NOMO-1 treated with dmso at 0.1 percent for 144 hours (cell line): ENCODE measurements at regions not wholly inside any gene's neighbourhood (a gene's known extent, or its start where the extent isn't known, plus 50 kb on each side); places are given as distances from the start of the nearest gene placed in this dataset.
A peak's percentile ranks its signal among the peaks of the same experiment; 100 is the strongest.
"Not testable (repeated sequence)": the region's sequence is repeated elsewhere in the genome, so short reads cannot be mapped to it uniquely, and the experiment has no call there.

ENCODE experiments used
- DNase-seq: peaks from one replicate; lab custom pipeline; 2025; ENCODE audit not compliant: unreplicated experiment; lab: John Stamatoyannopoulos, UW

DNA sequence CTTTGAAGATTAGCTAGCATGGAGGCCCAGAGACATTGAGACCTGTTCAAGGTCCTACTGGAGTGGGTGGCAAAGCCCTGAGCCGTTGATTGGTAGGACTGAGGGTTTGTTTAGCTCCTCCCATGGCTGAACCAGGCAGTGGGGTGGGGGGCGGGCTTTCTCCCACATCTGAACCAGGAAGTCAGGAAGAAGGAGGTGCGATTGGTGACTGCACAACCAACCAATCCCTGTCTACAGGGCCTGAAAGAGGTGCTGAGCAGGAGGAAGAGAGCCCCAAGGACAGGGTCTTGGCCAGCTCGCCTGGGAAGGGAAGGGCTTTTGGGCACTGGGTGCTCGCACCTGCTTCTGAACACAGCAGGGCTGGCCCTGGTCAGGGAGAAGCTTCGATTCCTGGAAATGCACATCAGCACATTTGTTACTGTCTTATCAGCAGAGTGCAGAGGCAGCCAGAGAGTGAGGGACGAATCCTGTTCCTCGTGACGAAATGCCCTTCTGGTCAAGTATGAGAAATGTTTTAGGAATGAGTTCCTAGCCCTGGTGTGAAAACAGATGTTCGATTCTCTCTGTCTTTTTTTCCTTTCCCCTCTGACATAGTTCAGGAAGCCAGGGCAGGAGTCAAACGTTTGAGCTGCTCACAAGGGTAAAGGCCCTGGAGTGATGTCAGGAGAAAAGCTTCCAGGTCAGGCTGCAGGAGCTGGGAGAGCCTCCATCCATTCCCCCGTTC is 294.8 kb upstream of the KLF4 start:
- no peak for DNase-seq

DNA sequence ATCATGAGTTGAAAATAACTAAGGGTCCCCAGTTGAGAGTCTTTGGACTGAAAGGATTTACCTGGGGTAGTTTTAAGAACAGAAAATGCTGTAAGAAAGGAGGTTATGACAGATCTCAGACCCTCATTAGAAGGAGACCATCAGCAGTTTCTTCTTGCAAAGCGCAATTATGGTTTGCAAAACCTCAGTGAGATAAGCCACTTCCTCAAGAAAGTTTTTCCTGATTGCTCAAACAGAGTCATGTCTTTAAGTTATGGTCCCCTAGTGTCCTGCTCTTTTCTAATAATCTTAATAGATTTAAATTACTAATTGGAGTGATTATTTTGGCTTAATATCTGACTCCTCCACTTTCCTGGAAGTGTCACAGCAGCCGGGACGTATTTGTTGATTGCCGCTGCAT is 293.2 kb upstream of the KLF4 start:
- DNase-seq, result peak; percentile 67

DNA sequence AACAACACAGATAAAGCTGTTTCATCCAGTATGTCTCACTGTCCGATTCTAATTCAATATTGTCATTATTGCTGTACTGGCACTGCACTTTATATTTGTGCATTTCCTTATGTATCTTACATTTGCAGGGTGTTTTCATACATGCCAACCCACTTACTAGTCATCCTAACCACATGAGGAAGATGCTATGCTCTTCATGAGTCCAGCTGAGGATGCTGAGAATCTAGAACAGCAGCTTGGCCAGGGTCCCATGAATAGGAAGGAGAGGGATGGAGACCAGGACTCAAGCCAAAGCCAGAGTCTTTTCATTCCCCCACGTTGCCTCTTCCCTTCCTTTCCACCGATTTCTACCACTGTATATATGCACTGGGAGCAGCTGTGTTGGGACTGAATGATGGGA is 292.8 kb upstream of the KLF4 start:
- no peak for DNase-seq

DNA sequence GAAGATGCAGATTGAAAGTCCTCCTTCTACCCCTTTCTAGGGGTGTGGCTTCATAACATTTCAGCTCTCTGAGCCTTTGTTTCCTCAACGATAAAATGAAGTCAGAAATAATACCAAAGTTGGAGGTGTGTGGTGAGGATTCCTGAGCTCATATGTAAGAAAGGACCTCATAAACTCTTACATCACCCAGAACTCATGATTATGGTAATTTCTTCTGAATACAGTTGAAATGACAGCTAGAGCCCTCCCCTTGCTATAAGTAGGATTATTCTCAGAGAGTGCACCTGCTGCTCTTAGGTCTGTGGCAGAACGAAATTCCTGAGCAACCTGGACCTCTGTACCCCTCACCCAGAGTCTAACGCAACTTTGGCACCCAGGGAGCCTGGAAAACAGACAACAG is 291.4 kb upstream of the KLF4 start:
- DNase-seq, result no peak

DNA sequence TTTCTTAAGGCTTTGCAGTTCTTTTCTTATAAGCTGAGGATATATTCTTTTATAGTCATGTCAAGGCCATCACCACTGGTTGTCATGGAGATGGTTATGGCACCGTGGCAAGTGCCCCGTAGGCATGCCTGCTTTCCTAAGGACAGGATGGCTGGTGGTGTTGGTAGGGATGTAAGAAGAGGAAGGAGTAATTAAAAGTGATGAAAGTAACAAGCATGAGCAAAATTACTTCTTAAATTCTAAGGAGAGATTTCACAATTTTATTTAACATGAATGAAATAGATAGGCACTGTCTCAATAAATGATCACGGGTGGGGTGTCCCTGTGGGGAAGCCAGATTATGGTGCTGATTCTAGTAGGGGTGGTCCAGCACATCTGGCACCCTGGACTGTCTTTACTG is 290.2 kb upstream of the KLF4 start:
- peak; percentile 42 for DNase-seq

DNA sequence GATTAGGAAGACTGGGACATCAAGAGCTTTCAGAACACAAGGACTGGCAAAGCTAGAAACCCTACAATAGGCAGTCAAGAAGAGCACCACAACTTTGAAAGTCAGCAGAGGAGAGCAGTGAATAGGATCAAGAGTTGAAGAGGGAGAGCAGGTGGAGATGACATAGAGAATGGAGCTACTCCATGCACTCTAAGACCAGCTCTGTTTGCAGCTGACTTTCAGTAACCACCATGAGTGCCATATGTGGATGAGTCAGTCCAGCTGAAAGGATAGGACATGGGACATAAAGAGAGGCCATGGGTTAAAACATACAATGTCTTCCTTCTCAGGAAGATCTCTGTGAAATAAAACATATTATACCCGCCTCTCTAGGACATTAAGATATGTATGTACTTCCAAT is 289.1 kb upstream of the KLF4 start:
- DNase-seq, result no peak

DNA sequence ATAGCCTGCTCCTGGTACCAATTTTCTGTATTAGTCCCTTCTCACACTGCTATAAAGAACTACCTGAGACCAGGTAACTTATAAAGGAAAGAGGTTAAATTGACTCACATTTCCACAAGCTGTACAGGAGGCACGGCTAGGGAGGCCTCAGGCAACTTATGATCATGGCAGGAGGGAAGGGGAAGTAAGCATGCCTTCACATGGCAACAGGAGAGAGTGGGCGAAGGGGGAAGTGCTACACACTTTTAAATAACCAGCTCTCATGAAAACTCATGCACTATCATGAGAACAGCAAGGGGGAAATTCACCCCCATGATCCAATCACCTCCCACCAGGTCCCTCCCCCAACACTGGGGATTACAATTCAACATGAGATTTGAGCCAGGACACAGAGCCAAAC is 284.5 kb upstream of the KLF4 start:
- peak; percentile 62 for DNase-seq

DNA sequence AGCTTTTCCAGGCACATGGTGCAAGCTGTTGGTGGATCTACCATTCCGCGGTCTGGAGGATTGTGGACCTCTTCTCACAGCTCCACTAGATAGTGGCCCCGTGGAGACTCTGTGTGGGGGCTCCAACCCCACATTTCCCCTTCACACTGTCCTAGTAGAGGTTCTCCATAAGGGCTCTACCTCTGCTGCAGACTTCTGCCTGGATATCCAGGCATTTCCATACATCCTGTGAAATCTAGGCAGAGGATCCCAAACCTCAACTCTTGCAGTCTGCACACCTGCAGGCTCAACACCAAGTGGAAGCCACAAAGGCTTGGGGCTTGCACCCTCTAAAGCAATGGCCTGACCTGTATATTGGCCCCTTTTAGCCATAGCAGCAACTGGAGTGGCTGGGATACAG is 283.4 kb upstream of the KLF4 start:
- no peak for DNase-seq

DNA sequence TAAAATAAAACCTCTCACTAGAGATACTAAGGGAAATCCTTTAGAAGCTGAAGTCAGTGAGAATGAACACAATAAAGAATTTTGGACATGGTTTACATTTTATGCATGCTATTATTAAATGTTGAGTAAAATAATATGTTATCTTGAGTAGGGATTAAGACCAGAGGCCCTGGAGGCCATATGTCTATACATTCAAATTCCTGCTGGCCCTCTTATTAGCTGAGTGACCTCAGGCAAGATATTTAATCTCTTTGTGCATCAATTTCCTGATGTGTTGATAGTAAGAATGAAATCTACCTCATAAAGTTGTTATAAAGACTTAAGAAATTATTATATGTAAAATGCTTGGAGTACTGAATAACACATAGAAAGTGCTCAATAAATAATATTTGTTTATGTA is 281.1 kb upstream of the KLF4 start:
- DNase-seq, result no peak

DNA sequence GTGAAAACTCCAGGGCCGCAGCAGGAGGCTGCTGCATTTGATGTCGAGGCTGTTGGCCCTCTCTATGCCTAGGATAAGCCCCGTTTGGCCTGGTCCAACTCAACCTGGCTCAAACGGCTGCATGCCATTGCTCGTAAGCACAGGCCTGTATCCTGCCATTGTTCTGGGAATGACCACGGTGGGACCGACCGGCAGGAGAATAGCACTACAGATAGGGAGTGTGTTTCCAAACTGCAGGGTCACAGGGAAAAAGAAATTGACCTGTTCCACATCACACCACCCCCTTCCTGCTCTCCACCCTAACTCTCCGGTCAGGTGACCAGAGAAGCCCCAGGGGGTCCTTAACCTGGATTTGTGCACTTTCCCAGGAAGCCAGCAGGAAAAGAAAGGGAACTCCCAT is 278.7 kb upstream of the KLF4 start:
- DNase-seq, result no peak

DNA sequence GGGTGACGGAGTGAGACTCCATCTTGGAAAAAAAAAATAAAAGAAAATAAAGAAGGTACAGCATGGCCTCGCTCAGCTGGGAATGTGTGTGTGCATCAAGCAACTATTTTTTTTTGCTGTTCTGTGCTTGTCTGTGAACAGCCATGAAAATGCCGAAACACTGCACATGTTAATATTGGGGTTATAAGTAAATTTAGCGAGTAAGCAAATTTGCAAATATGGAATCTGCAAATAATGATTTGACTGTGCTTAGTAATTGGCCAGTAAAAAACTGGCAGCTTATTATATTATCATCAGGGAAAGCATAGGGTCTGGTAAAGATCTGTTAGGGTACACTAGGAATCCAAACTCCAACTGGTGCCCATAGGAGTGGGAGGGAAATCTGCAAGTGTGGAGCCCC is 278.1 kb upstream of the KLF4 start:
- DNase-seq, result no peak

DNA sequence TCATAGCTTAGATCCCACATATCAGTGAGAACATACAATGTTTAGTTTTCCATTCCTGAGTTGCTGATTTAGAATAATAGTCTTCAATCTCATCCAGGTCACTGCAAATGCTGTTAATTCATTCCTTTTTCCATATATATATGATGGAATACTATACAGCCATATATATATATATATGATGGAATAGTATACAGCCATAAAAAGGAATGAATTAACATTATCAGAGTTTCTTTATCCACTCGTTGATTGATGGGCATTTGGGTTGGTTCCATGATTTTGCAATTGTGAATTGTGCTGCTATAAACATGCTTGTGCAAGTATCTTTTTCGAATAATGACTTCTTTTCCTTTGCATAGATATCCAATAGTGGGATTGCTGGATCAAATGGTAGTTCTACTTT is 273.9 kb upstream of the KLF4 start:
- DNase-seq, result not testable (repeated sequence)

DNA sequence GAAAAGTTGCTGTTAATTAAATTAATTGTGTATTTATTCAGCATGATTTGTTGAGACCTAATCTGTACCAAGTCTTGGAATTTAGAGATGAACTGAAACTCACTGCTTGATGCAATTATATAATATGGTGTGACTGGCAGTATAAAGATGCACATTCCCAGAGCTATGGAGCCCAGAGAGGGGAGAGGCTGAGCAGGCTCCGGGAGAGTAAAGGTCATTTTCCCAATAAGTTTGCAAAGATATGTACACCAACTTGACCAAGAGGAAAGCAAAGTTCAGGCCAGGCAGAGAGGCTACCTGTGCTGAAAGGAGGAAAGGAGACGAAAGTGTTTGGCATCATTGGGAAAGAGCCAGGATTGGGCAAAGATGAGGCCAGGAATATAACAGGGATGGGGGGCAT is 271.7 kb upstream of the KLF4 start:
- DNase-seq, result no peak

DNA sequence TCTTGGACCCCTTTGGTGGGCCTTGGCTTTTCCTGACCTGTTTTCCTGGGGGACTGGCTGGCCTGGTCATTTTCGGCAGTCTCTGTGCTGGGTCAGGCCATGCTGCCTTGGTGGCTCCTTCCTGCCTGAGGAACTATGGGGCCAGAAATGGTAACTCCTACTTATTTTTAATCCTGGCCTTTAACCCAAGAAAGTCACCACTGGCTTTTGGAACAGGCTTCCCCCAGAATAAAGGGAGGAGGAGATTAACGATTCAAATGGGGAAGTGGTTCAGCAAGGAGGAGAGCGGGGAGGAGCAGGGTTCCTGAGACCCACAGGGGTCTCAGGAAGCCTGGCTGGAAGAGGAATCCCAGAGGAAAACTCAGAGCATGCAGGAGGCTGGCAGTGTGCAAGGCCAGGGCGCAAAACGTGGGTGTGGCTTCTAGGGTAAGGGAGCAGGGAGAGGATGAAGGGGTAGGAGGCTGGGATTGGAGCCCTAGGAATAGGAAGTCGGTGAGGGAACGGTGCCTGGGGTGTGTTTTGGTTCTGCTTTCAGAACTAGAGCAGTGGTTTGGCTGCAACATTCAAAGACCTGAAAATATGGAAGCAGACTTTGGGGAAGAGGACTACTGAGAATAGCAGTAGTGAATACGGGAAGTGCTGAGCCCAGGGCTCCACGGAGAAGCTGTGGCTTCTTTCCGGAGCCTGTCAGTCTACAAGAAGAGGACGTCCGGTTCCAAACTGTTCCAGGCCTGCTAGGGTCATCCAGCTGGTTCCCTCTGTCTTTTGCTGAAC is 271.1 kb upstream of the KLF4 start:
- peak; percentile 97 for DNase-seq

DNA sequence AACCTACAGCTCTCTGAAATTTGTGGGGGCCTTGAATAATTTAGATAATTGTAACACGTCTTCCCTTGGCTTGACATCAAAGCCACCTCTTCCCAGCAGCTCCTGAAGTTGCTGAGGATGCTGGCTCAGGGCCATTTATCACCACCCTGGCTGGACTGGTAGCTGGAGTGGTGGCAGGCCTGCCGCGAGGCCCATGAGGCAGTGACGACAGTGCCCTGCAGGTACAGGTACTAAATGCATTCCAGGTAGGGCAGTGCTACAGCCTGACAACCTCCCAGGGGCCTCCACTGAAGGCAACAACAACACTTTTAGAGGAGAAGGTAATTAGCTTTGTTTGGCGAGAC is 270.2 kb upstream of the KLF4 start:
- no peak for DNase-seq

DNA sequence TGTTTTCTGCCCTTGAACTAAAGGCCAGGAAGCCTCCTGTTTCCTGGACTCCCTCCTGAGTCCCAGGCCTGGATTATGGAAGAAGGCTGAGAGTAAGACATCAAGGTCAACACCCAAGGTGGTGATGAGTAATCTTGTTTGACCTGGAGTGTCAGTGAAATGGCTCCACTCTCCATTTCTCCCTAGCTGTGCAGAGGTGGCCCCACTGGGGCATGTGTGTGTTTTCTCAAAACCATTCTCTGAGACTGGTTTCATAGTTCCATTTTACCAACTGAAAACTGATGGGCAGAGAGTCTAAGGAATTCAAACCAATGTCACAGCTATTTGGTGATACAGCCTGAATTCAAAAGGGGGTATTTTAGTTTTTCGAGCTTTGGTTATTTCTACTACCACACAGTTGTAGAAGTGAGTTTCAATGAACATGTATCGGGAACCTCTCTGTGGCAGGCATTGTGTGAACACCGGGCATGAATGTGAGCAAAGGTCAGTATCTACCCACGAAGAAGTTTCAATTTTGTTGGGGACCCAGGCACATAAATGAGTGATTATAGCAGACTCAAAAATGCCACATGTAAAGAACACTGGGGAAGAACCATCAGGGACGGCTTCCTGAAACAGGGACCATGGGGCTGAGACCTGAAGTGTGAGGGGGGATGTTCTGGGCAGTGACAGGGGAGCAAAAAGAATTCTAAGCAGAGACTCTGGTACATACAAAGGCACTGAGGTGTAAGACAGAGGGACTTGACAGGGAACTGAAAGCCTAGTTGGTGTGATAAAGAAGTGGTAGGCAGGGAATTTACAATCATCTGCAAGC is 269.6 kb upstream of the KLF4 start:
- no peak for DNase-seq

DNA sequence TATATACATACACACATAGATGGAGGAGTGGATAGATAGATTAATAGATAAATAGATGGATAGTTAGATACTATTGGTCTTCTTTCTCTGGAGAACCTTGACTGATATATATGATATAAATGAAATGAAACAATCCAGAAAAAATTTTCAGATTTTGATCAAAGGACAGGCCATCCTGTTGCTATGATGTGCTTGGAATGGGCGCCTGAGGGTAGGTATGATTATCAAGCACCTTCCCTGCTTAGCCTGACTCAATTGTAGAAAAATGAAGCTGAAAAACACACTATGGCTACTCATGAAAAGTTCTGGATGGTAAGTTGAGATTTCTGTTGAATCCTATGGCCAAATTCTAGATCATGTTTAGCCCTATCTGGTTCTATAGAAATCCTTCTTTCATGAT is 266.5 kb upstream of the KLF4 start:
- no peak for DNase-seq

DNA sequence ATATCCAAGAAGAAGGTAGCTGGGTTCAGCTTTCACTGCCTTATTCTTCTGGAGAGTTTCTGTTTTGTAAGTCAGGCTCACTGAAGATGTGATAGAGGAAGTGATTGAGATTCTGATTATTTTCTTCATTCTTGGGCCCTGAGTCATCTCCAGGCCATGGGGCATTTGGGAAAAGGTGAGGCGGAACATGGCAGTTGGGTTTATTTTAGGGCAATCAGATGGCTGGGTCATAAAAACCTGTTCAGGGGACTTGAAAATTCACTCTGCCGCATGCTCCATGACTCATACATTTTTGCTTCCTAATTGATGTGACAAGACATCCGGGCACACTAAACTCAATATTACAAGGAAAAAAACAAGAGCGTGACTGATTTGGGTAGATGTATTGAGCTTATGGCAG is 265.7 kb upstream of the KLF4 start:
- peak; percentile 64 for DNase-seq

DNA sequence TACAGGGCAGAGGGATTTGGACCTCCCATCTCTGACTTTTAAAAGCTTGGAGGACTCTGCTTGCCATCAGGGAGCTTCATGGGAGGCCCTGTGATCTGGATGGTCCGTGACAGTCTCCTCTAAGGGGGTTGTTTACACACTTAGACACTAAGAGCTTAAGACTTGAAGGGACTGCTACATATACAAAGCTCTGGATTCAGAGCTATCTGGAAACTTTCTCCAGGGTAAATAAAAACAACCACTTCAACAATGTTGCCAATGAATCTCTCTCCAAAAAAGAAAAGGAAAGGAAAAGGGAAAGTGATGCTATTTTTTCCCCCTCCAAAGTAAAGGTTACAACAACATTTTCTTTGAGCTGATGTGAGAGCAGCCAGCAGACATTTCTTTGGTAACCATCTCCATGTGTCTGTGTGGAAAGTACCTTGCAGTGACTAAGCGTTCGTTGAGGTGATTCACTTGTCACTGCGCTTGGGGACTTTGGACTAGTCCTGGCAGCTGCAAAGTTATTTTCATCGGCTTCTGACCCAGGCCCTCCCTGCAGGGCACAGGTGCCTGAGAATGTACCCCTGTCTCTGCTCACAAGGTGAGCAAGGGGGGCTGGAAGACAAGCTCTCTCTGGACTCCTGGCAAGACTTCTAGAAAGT is 262.1 kb upstream of the KLF4 start:
- DNase-seq, result peak; percentile 47

DNA sequence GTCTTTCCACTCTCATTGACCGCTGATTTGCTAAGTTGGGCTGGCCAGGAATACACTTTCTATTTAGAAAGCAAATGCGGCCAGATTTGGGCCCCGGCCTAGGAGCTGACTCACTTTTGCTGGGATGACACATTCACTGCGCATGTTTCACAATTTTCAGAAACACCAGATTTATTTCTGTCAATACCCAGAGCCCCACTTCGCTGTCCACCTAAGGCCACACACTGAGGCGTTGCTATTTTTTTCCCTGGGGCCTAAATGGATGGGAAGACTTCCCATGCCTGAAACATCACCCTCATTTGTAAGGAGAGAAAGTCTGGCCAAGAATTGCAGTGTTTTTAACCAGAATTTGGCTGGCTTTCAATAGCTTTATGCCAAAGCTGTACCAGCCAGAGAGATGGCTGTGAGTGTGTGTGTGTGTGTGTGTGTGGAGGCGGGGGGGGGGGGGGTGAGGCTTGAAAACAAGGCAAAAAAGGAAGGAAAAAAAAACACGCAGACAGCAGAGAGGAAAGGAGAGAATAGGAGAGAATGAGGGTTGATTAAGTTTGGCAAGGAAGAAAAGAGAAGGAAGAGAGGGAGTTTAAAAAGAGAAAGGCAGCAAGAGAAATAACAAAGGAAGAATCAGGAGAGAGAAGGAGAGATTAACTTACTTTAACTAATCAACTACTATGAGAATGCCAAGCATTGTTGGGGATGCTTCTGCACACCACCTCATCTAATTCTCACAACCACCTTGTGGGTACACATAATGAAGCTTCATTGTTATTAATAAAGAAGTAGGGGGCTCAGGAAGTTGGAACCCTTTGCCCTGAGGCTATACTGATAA is 261.4 kb upstream of the KLF4 start:
- peak; percentile 81 for DNase-seq
